ENCODE measurements at regions not wholly inside any gene's neighbourhood (a gene's known extent, or its start where the extent isn't known, plus 50 kb on each side); places are given as distances from the start of the nearest gene placed in this dataset.

GRCh38 chr2:16293398-16293797, 353.0 kb downstream of the MYCN start:
- no peak for TF ChIP-seq CTCF (IDR thresholded peaks at IDR 0.05)
- TF ChIP-seq POLR2A (IDR thresholded peaks at IDR 0.05): no peak
